Thoracic aorta (tissue), 2 donors: ENCODE measurements at regions not wholly inside any gene's neighbourhood (a gene's known extent, or its start where the extent isn't known, plus 50 kb on each side); places are given as distances from the start of the nearest gene placed in this dataset.

Experiments
- ATAC-seq: fragments of 150-250 bp; one replicate; pipeline ENCODE4 v1.8.0; 2017; ENCODE audit warnings: low read depth; ENCODE audit not compliant: insufficient number of reproducible peaks, low FRiP score
- DNase-seq: peaks from one replicate; pipeline ENCODE4 v3.0.0-alpha.2; 2020; ENCODE audit warnings: low spot score
- H3K27ac ChIP-seq, 2 donors: fragments of 200-600 bp; sonication (generic); 1 replicate in 1 of 2; 2 replicates in 1 of 2; pipeline ENCODE4 v1.5.1; 2016; ENCODE audit warnings: mild to moderate bottlenecking in 2 of 2, moderate library complexity in 2 of 2
- H3K27me3 ChIP-seq: fragments of 200-600 bp; sonication (generic); replicated peaks from 2 replicates; pipeline ENCODE4 v1.6.0; 2016; ENCODE audit warnings: mild to moderate bottlenecking; ENCODE audit not compliant: insufficient read depth
- H3K36me3 ChIP-seq: fragments of 200-600 bp; sonication (generic); one replicate; pipeline ENCODE4 v1.5.1; 2016
- H3K4me1 ChIP-seq, 2 donors: fragments of 200-600 bp; sonication (generic); 1 replicate in 1 of 2; 2 replicates in 1 of 2; pipeline versions ENCODE4 v1.5.1 to v1.6.0; 2016; ENCODE audit warnings: low read depth in 2 of 2, mild to moderate bottlenecking in 1 of 2; ENCODE audit not compliant: control insufficient read depth in 1 of 2
- H3K4me3 ChIP-seq: fragments of 200-600 bp; sonication (generic); 2 replicates; pipeline ENCODE4 v1.5.1; 2016; ENCODE audit warnings: mild to moderate bottlenecking
- H3K9me3 ChIP-seq: fragments of 200-600 bp; sonication (generic); 2 replicates; pipeline ENCODE4 v1.5.1; 2016
- CTCF ChIP-seq: fragments of 200-600 bp; sonication (generic); IDR thresholded peaks from one replicate; pipeline ENCODE4 v1.5.1; 2019; ENCODE audit warnings: antibody characterized with exemption

- TF ChIP-seq CTCF, result no peak
- peak overlapping the region; percentile 72 to 85 for H3K27ac ChIP-seq
- ATAC-seq, result peak; percentile 40
Measured at GRCh38 chr18:71105994-71106546, 817.2 kb downstream of the SOCS6 start.

GRCh38 chr18:71105078-71105819, 816.4 kb downstream of the SOCS6 start:
- DNase-seq (no peak), ATAC-seq (peak; percentile 83)
- H3K4me1 ChIP-seq, result peaks cover 12 to 21% of the 10 kb centered on the region in 2 donors
- H3K9me3 ChIP-seq, result no peaks in the 10 kb centered on the region
- peak overlapping the region; percentile 61 for H3K4me3 ChIP-seq
- H3K27me3 ChIP-seq, result no peaks in the 10 kb centered on the region
- no peak for TF ChIP-seq CTCF
- peak overlapping the region; percentile 72 to 85 for H3K27ac ChIP-seq
- H3K36me3 ChIP-seq, result no peaks in the 10 kb centered on the region

More at GRCh38 chr18:71105994-71106546, 817.2 kb downstream of the SOCS6 start:
- H3K4me1 ChIP-seq, result peaks cover 12 to 21% of the 10 kb centered on the region in 2 donors
- DNase-seq, result no peak
- no peaks in the 10 kb centered on the region for H3K27me3 ChIP-seq
- H3K9me3 ChIP-seq, result no peaks in the 10 kb centered on the region
- H3K36me3 ChIP-seq, result no peaks in the 10 kb centered on the region
- H3K4me3 ChIP-seq, result peak overlapping the region; percentile 61

GRCh38 chr18:71079606-71080005, 790.8 kb downstream of the SOCS6 start:
- Histone ChIP-seq H3K36me3 (no peaks in the 10 kb centered on the region), H3K4me3 (no peak overlapping the region), H3K4me1 (no peaks in the 10 kb centered on the region), H3K9me3 (no peaks in the 10 kb centered on the region), H3K27me3 (no peaks in the 10 kb centered on the region), H3K27ac (no peak overlapping the region)
- DNase-seq, result no peak
- TF ChIP-seq CTCF, result no peak
- ATAC-seq, result no peak

- H3K9me3 ChIP-seq, result no peaks in the 10 kb centered on the region
- H3K36me3 ChIP-seq, result no peaks in the 10 kb centered on the region
- no peak for ATAC-seq
- no peak overlapping the region for H3K27ac ChIP-seq
- no peak overlapping the region for H3K4me3 ChIP-seq
- no peak for TF ChIP-seq CTCF
- DNase-seq, result no peak
- H3K27me3 ChIP-seq, result no peaks in the 10 kb centered on the region
- no peaks in the 10 kb centered on the region for H3K4me1 ChIP-seq
Measured at GRCh38 chr18:71077451-71077850, 788.6 kb downstream of the SOCS6 start.

GRCh38 chr18:71075147-71075546, 786.3 kb downstream of the SOCS6 start:
- ATAC-seq, result no peak
- Histone ChIP-seq H3K27me3 (no peaks in the 10 kb centered on the region), H3K9me3 (no peaks in the 10 kb centered on the region), H3K4me1 (no peaks in the 10 kb centered on the region), H3K36me3 (no peaks in the 10 kb centered on the region), H3K27ac (no peak overlapping the region), H3K4me3 (no peak overlapping the region)
- no peak for TF ChIP-seq CTCF
- DNase-seq, result no peak
